ENCODE measurements at regions not wholly inside any gene's neighbourhood (a gene's known extent, or its start where the extent isn't known, plus 50 kb on each side); places are given as distances from the start of the nearest gene placed in this dataset.

DNA sequence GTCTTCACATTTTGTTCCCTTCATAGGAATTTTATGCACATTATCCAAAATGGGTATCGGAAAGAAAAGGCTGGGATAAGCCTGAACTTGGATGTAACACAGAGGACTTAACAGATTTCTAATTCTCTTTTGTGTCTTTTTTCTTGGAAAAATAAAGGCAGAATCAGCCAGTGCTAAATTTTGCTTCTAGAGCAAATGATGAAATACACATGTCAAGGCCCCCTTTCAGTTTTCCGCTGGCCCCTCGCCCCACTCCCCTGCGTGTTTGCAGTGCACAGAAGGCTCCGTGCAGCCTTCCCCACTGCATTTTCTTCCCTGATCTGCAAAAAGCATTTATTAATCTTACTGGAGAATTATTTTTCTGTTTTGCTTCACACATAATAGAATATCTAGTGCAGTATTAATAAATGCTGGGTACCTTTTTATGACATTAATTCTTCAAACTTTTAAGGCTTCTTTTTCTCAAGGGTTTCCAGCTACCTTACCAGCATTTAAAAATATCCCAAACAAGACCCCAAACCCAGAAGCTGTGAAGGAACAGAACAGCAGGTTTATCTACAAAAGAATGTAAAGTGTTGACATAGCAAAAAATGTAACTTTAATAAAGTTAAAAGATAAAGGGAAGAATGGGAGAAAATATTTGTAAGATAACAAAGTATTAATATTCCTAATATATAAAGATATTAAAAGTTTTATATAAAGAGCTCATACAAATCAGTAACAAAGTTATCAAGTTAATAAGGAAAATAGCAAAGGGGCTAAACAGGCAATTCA lies 81.3 kb upstream of the SPTBN1 start:
- H3K4me3 ChIP-seq, result no peak overlapping the region
- H3K27me3 ChIP-seq, result no peaks in the 10 kb centered on the region
- H3K27ac ChIP-seq, result no peak overlapping the region
- peaks cover 0 to 10% (median 5%) of the 10 kb centered on the region in 4 donors for H3K4me1 ChIP-seq
- 83 to 96% methylated on average over 5 of the region's 5 CpGs for WGBS, 2 donors
- no peak for TF ChIP-seq POLR2AphosphoS5 (IDR thresholded peaks at IDR 0.05)
- TF ChIP-seq EP300 (IDR thresholded peaks at IDR 0.05), result no peak
- no peak for TF ChIP-seq POLR2A (IDR thresholded peaks at IDR 0.05)
- TF ChIP-seq CTCF (IDR thresholded peaks at IDR 0.05), result no peak
- no peak for DNase-seq
- intact Hi-C loops (cut with DNase I), result no loop called here
- no peaks in the 10 kb centered on the region for H3K36me3 ChIP-seq
- H3K9me3 ChIP-seq, result no peaks in the 10 kb centered on the region

DNA sequence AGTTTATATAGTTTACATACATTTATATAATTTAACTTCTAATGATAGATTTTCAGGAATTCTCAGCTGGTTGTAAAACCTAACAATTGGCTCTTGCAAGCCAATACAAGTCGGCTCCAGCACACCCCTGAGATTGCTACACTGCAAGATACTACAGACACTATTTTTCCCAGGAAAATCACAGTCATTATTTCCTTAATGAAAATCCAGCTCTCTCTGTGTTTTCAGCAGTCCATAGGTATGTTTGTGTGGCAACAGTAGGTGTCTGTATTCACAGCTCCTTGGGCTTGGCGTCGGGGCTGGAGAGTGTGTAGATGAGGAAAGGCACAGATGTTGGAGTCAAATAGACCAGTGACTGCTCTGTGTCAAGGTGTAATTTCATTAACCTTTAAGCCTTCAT lies 78.7 kb upstream of the SPTBN1 start:
- no peaks in the 10 kb centered on the region for H3K9me3 ChIP-seq
- WGBS, 2 donors, result 90 to 92% methylated on average over 3 of the region's 3 CpGs
- TF ChIP-seq POLR2A (IDR thresholded peaks at IDR 0.05) (no peak), POLR2AphosphoS5 (IDR thresholded peaks at IDR 0.05) (no peak), EP300 (IDR thresholded peaks at IDR 0.05) (no peak), CTCF (IDR thresholded peaks at IDR 0.05) (no peak)
- H3K36me3 ChIP-seq, result no peaks in the 10 kb centered on the region
- DNase-seq, result no peak
- no peaks in the 10 kb centered on the region for H3K4me1 ChIP-seq
- no peaks in the 10 kb centered on the region for H3K27me3 ChIP-seq
- no peak overlapping the region for H3K27ac ChIP-seq
- intact Hi-C loops (cut with DNase I), result no loop called here
- H3K4me3 ChIP-seq, result no peak overlapping the region

DNA sequence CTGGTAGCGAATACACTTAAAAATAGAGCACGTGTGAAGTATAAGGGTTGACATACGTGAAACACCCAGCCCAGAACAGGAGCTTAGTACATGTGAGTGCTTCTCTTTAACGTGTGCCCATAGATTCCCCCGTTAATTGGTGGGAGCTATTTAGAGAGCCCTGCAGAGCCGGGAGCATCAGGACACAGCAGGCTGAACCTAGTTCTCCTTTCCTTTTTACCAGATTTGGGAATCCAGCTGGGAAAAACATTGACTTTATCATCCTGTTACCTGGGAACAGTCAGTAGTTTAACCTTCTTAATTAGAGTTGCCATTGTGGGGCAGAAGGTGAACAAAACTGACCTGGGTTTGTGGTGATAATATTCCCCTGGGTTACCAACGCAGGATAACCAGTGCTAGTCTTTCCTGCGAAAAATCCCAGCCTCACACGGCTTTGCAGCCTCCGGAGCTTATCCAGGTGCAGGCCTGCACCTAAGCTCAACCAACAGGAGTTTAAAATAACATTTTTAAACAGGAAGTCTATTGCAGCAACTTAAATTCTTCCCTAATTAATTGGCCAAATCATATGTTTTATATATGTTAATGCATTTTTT lies 78.1 kb upstream of the SPTBN1 start:
- Histone ChIP-seq H3K4me3 (no peak overlapping the region), H3K9me3 (no peaks in the 10 kb centered on the region), H3K27me3 (no peaks in the 10 kb centered on the region), H3K27ac (no peak overlapping the region), H3K4me1 (no peaks in the 10 kb centered on the region), H3K36me3 (no peaks in the 10 kb centered on the region)
- no peak for TF ChIP-seq EP300 (IDR thresholded peaks at IDR 0.05)
- TF ChIP-seq POLR2AphosphoS5 (IDR thresholded peaks at IDR 0.05), result no peak
- no peak for TF ChIP-seq POLR2A (IDR thresholded peaks at IDR 0.05)
- TF ChIP-seq CTCF (IDR thresholded peaks at IDR 0.05), result no peak
- 89% methylated on average over 10 of the region's 10 CpGs for WGBS, 2 donors
- intact Hi-C loops (cut with DNase I), result no loop called here
- no peak for DNase-seq

DNA sequence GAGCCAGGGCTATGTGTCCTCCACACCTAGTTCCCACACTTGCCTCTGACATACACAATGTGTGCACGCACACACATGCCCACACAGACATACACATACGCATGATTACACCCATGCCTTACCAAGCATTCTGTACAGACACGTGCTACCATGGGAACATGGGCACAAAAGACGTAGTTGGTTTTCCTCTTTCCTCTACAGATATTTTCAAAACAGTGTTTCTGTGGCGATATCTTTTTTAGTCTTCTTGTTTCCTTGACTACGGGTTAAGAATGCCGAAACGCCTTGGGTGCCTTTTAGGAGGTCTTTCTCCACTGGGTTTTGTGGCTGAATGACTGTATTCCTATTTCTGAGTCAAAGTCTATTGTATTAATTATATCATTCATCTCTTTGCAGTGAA lies 75.5 kb upstream of the SPTBN1 start:
- Histone ChIP-seq H3K36me3 (no peaks in the 10 kb centered on the region), H3K9me3 (no peaks in the 10 kb centered on the region), H3K4me3 (no peak overlapping the region), H3K4me1 (no peaks in the 10 kb centered on the region), H3K27me3 (no peaks in the 10 kb centered on the region), H3K27ac (no peak overlapping the region)
- 84 to 93% methylated on average over 8 of the region's 8 CpGs for WGBS, 2 donors
- no peak for DNase-seq
- intact Hi-C loops (cut with DNase I), result no loop called here
- TF ChIP-seq POLR2AphosphoS5 (IDR thresholded peaks at IDR 0.05), result no peak

DNA sequence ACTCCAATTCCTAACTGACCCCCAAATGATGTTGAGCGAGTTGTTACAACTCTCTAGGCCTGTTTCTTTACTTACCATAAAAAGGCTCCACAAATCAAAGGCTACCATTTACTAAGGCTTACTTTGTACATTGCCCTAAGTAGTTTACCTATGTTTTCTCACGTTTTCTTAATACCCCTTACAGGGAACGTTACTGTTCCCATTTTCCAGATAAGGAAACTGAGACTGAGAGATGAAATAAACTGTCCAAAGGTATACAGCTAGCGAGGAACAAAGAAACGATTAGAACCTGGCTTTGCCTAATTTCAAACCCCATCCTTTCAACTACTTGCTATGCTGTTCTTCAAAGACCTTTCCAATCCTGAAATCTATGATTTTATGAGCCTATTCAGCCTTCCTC lies 74.8 kb upstream of the SPTBN1 start:
- no peak overlapping the region for H3K27ac ChIP-seq
- TF ChIP-seq POLR2A (IDR thresholded peaks at IDR 0.05) (no peak), CTCF (IDR thresholded peaks at IDR 0.05) (no peak), EP300 (IDR thresholded peaks at IDR 0.05) (no peak), POLR2AphosphoS5 (IDR thresholded peaks at IDR 0.05) (no peak)
- no peaks in the 10 kb centered on the region for H3K9me3 ChIP-seq
- H3K4me1 ChIP-seq, result no peaks in the 10 kb centered on the region
- H3K36me3 ChIP-seq, result no peaks in the 10 kb centered on the region
- WGBS, 2 donors, result 82 to 89% methylated on average over 5 of the region's 5 CpGs
- intact Hi-C loops (cut with DNase I), result no loop called here
- no peak for DNase-seq
- H3K27me3 ChIP-seq, result no peaks in the 10 kb centered on the region
- H3K4me3 ChIP-seq, result no peak overlapping the region

Measured in sigmoid colon (tissue), 6 donors.